ENCODE measurements at regions not wholly inside any gene's neighbourhood (a gene's known extent, or its start where the extent isn't known, plus 50 kb on each side); places are given as distances from the start of the nearest gene placed in this dataset.

DNA sequence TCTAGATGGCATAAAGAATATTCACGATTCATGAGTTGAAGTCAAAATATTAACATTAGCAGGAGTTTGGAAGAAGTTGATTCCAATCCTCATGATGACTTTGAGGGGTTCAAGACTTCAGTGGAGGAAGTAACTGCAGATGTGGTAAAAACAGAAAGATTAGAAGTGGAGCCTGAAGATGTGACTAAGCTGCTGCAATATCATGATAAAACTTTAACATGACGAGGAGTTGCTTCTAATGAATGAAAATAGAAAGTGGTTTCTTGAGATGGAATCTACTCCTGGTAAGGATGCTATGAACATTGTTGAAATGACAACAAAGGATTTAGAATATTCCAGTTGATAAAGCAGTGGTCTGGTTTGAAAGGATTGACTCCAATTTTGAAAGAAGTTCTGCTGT, 70.1 kb upstream of the TMLHE start:
- DNase-seq (ENCODE audit: low read depth): no peak

- DNase-seq (ENCODE audit: low read depth): no peak
Observed at GRCh38 chrX:155679715-155680114, 67.0 kb upstream of the TMLHE start.

DNA sequence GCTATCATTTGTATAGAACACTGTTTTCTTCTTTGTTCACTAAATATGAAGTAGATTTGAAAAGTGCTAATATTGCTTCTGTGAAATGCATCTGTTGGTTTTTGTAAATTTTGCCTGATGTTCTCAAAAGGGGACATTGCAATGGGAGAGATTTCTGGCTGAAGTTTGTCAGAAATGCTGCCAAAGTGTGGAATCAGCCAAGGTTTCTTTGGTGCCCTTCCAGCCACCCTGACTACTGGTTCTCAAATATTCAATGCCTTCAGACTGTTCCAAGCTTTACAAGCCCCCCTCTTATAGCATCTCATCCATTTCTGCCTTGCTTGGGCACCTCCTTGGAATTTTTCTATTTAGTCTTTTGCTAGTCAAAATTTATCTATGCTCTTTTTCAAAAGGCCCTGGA, 60.6 kb upstream of the TMLHE start:
- DNase-seq (ENCODE audit: low read depth): no peak

DNA sequence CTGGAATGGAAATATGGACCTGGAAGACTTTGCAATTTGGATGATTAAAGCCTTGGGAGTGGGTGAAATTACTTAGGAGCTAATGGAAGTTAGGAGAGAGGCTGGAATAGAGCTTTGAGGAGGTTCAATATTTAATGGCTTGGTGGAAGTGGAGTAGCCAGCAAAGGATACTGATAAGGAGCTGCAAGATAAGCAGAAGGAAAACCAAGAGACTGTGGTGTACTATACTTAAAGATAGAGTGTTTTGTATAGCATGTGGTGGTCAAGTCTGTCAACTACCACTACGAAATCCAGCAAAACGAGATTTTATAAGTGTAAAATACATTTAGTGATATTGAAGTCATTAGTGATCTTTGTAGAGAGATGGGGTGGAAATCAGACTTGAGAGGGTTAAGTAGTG, 54.0 kb upstream of the TMLHE start:
- DNase-seq (ENCODE audit: low read depth): no peak
